Fibroblast of skin of abdomen (primary cell): ENCODE measurements at regions not wholly inside any gene's neighbourhood (a gene's known extent, or its start where the extent isn't known, plus 50 kb on each side); places are given as distances from the start of the nearest gene placed in this dataset.
A peak's percentile ranks its signal among the peaks of the same experiment; 100 is the strongest.
"Not testable (repeated sequence)": the region's sequence is repeated elsewhere in the genome, so short reads cannot be mapped to it uniquely, and the experiment has no call there.

Source experiments
- DNase-seq: peaks from one replicate; pipeline ENCODE4 v3.0.0-alpha.2; 2013

DNA sequence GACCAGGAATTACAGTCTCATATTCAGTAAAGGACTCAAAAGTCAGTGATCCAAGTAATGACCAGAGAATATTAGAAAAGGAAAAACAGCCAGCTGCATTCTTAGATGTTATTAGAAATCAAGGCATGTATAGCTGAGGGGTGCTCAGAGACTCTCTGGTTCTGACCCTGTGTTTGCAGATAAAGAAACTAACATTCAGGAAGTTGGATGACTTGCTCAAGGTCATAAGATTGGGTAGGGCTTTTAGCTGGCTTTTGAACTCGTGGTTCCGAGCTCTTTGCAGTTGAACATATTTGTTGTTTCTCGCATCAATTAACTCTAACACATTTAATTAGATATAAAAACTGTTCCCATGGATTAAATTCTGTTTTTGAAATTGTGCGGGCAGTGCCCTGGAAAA lies 62.5 kb upstream of the ENPP6 start:
- DNase-seq, result no peak

DNA sequence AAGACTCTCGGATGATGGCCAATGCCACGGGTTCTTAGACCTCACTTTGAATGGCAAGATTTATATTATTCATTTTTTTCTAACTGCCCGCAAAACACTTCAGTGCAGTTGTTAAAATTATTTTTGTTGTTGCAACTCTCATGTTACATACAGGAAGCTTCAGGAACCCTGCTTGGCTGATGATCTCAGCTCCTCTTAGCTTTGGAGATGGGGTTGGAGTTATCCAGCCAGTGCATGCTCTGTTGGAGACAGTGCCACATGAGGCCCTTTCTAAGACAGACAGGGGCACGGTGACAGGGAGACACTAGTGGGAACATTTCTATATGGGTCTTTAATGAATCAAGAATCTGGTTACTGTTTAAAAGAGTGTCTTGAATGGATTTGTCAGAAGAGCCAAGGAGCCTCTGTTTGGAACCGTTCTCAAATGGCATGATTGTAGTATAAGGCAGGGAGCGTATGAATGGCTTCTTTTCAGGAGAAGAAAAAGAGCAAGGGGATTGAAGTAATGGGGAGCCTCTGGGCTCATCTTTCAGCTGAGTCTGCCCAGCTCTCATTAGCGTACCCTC lies 61.9 kb upstream of the ENPP6 start:
- DNase-seq, result no peak

DNA sequence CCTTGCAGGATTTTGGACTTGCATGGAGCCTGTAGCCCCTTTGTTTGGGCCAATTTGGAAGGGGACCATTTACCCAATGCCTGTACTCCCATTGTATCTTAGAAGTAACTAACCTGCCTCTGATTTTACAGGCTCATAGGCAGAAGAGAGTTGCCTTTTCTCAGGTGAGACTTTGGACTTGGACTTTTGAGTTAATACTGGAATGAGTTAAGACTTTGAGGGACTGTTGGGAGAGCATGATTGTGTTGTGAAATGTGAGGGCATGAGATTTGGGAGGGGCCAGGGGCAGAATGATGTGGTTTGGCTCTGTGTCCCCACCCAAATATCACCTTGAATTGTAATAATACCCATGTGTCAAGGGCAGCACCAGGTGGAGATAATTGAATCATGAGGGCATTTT lies 60.1 kb upstream of the ENPP6 start:
- not testable (repeated sequence) for DNase-seq

DNA sequence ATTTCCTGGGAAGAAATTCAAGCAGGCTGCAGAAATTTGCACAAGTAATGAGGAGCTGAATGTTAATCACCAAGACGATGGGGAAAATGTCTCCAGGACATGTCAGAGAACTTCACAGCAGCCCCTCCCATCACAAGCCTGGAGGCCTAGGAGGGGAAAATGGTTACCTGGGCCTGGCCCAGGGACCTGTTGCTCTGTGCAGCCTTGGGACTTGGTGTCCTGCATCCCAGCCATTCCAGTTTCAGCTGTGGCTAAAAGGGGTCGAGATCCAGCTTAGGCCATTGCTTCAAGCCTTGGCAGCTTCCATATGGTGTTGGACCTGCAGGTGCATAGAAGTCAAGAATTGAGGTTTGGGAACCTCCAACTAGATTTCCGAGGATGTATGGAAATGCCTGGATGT lies 59.3 kb upstream of the ENPP6 start:
- not testable (repeated sequence) for DNase-seq

DNA sequence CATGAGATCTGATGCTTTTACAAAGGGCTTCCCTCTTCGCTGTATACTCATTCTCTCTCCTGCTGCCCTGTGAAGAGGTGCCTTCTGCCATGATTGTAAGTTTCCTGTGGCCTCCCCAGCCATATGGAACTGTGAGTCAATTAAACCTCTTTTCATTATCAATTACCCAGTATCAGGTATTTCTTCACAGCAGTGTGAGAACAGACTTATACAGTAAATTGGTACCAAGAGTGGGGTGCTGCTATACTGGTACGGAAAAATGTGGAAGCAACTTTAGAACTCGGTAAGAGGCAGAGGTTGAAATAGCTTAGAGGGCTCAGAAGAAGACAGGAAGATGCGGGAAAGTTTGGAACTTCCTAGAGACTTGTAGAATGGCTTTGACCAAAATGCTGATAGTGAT lies 58.7 kb upstream of the ENPP6 start:
- DNase-seq, result not testable (repeated sequence)

DNA sequence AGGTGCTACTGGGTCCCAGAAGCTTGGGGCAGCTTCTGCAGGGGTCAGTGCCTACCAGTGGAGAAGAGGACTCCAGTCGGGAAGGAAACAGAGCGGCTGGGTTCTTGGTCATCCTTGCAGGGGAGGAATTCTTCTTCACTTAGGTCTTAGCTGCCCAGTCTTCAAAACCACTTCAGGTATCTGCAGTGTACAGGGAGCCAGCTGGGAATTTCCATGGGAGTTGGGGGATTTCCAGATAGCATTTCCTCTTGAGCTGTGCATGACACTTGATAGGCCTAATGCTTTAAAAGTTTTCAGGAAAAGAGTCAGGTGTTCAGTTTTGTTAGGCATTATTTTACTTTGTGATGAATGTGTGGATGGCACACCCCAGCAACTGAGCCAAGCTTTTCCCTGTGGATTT lies 58.1 kb upstream of the ENPP6 start:
- DNase-seq, result no peak

DNA sequence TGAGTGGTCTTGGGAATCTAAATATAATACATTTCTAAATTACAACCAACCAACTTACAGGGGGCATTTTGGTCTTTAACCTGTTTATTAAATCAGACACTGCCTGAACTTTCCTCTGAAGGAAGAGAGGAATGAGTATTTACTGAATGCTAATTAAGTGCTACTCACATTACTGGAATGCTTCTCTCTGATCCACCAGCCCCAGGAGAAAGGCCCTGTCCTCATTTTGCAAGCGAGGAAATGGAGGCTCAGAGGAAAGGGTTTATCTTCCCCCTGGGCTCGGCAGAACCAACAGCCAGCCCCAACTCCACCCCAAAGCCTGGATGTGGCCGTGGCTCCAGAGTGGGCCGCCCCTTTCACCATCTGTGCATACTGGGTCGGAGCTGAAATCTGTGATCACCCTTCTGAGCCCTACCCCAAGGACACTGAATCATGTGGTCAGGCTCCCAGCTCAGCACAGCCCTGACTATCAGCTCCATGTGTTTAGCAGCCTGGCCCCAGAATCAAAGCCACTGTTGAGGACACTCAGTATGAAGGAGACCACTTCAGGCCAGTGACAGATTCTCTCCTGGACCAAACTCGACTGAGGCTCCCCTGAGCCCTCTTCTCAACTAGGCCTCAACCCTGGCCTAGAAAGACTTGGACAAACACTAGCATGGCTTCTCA lies 56.7 kb upstream of the ENPP6 start:
- DNase-seq, result peak; percentile 25

DNA sequence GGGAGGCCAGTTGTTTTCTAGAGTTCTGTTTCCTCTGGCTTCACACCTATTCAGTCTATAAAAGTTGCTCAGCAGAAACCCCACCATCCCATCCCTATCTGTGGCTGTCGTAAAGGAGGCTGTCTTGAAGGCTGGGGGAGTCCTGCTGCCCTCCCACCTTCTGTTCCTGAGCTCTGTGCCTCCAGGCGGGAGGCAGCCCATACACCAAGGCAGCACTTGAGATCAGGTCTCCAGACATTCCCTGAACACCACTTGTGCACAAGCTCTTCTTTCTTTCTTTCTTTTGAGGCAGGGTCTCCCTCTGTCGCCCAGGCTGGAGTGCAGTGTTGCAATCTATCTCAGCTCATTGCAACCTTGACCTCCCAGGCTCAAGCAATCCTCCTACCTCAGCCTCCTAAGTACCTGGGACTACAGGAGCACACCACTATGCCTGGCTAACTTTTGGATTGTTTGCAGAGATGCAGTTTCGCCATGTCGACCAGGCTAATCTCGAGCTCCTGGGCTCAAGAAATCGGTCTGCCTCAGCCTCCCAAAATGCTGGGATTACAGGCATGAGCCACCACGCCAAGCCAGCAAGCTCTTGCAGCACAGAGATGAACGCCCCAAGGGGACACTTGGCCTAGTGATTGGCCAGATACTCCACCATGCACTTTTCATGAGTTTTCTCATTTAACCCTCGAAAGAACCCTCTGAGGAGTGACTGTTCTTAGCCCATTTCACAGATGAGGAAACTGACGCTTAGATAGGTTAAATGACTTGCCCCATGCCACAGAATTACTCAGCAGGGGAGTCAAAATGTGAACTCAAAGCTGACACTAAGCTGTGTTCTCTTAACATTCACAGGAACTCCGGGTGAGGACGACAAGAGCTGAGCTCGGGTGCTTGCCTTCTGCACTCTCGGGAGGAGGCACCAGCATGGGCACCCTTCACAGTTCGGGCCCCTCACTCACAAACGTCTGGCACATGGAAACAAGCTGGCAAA lies 55.8 kb upstream of the ENPP6 start:
- DNase-seq, result no peak

DNA sequence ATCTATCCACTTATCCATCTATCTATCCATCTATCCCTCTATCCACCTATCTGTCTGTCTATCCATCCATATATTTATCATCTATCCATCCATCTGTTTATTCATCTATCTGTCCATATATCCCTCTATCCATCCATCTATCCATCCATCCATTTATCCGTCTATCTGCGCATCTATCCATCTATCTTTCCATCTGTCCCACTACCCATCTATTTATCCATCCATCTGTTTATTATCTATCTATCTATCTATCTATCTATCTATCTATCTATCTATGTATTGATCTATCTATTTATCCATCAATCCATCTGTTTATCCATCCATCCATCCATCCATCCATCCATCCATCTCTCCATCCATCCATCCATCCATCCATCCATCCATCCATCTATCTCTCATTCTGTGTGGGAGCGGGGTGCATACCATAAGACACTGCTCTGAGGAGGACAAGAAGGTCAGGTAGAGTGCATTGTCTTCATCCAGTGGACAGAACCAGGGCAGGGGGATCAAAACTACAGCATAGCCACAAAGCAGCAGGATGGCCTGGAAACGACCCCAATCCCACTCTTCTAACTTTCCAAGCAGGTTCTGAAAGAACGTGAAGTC lies 53.2 kb upstream of the ENPP6 start:
- no peak for DNase-seq

DNA sequence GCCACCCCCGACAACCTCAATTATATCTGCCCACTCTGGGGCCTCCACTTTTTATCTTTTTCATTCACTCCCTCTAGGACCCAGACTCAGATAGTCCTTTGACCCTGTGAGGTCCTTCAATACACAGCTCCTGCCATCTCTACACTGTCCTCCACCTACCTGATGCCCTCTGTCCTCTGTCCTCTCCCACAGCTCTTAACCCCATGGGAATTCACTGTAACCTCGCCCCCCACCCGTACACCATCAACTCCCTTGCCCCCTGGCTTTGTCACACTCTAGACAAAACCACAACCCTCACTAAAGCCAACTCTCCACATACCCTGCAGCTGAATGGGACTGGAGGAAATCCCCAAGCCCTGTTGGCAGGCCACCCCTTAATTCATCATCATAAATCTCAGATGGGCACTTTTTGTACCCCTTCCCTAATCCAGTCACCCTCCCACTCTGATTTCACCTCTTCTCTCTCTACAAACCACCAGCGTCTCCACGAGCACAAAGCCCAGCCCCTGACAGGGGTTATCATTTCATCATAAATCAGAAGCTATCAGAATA lies 52.3 kb upstream of the ENPP6 start:
- DNase-seq, result no peak

DNA sequence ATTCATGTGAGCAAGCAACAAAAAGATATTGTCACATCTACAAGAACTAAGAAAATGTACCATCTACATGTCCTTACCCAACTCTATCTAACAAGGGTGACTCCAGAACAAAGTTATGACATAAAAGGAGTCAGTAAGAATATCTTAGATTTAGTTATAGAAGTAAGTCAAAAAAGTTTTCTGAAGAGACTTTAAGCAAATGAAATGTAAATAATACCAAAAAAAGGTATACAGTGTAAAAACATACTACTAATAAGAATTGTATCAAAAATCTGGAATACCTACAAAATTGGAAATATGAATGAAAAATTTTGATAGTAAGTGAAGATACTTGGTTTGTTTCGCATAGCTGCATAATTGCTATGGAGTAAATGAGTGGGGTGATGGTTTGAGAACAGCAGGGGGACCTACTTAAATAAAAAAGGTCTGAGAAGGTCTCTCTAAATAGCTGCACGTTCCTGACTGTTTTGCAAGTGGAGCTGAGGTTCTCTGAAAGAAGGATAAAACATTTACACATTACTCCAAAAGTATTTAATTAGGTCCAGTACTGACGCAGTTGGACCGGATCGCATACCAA lies 51.0 kb upstream of the ENPP6 start:
- no peak for DNase-seq

DNA sequence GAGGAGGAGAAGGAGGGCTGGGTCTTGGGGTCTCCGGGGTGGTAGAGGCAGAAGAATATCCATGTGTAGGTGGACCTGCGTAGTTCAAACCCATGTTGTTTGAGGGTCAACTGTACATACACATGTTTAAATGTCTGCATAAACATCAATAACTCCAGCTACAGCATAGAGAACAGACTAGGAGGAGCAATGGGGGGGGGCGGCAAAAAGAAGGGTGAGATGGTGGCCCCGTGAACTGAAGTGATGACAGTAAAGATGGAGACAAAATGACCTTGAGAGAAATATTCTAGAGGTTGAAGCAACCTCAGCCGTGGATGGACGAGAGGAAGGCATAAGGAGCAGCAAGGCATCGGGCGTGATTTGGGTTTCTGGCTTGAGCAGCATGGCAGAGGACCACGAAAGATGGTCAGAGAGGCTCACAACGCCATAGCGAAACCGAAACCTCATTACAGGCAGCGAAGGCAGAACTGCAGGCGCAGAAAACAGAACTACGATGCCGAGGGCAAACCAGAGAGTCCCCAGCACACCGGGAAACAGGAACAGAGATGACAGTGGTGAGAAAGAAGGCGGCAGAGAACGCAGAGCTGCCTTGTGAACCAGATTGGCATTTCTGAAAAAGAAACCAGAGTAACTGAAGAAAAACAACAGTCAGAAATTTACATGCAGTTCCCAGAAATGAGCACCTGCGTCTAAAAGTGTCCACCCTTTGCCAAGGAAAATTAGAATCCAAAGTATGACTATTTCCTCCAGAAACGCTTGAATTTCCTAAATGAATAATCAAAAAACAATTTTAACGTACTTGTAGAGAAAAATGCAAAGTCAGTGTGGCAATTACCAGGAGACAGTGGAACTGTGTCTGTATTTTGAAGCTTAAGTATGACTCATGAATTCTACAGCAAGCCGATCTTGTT lies 50.3 kb upstream of the ENPP6 start:
- DNase-seq, result peak; percentile 89
